GM12878 (cell line): ENCODE measurements at regions not wholly inside any gene's neighbourhood (a gene's known extent, or its start where the extent isn't known, plus 50 kb on each side); places are given as distances from the start of the nearest gene placed in this dataset.
"Not testable (repeated sequence)": the region's sequence is repeated elsewhere in the genome, so short reads cannot be mapped to it uniquely, and the experiment has no call there.

Experiments used
- ATAC-seq: fragments of 200-7000 bp; cut with Tn5 transposase; 3 replicates; pipeline ENCODE4 v1.9.1; 2020; ENCODE audit warnings: mild to moderate bottlenecking, moderate library complexity
- BruUV-seq: library from RNA; stranded (reverse); fragments of 400-500 nt; replicated peaks from 2 replicates; lab custom pipeline; 2021; lab: Mats Ljungman, UMichigan
- CTCF ChIA-PET: fragments of 300-600 bp; sonication (Branson Sonifier 250); formaldehyde crosslinking; extraction: SDS; loops from one replicate; lab custom pipeline; 2021; ENCODE audit warnings: inconsistent platforms; lab: Yijun Ruan, JAX
- POLR2A ChIA-PET: fragments of 350-600 bp; formaldehyde crosslinking; extraction: SDS; loops from one replicate; lab custom pipeline; 2021; ENCODE audit warnings: inconsistent platforms; lab: Charles Lee
- RAD21 ChIA-PET: fragments of 300-600 bp; sonication (Branson Sonifier 250); formaldehyde crosslinking; loops from one replicate; lab custom pipeline; 2023; ENCODE audit warnings: antibody characterized with exemption; ENCODE audit not compliant: unreplicated experiment; lab: Charles Lee
- SMC1A ChIA-PET: fragments of 300-600 bp; sonication (Branson Sonifier 250); formaldehyde crosslinking; loops from one replicate; lab custom pipeline; 2023; ENCODE audit not compliant: unreplicated experiment, uncharacterized antibody; lab: Charles Lee
- DNase-seq: peaks from one replicate; pipeline ENCODE4 v3.0.0-alpha.2; 2011; ENCODE audit warnings: low read depth, low spot score
- FAIRE-seq: peaks from 3 replicates; lab custom pipeline; 2011; peaks lifted over from hg19 to GRCh38; lab: Jason Lieb, UNC
- H2AFZ ChIP-seq: 2 replicates; pipeline ENCODE4 v1.6.0; 2011; ENCODE audit warnings: low read depth, low read length, control low read depth; ENCODE audit not compliant: control insufficient read depth
- H3K27ac ChIP-seq: 2 replicates; pipeline ENCODE4 v1.5.1; 2011; ENCODE audit warnings: control low read depth; ENCODE audit not compliant: control insufficient read depth, insufficient read depth
- H3K27me3 ChIP-seq, 2 experiments: replicated peaks in 1 of 2; 2 replicates each; pipeline versions ENCODE4 v1.6.0 to v1.6.1; 2011; ENCODE audit warnings: low read length in 1 of 2; ENCODE audit not compliant: control insufficient read depth in 2 of 2, insufficient read depth in 2 of 2
- H3K36me3 ChIP-seq, 2 experiments: 2 replicates each; pipeline ENCODE4 v1.5.1; 2011; ENCODE audit warnings: low read length in 1 of 2; ENCODE audit not compliant: control insufficient read depth in 2 of 2, insufficient read depth in 2 of 2
- H3K4me1 ChIP-seq: 2 replicates; pipeline ENCODE4 v1.6.1; 2011; ENCODE audit warnings: mild to moderate bottlenecking, low read length, moderate library complexity, mixed read lengths; ENCODE audit not compliant: control insufficient read depth, insufficient read depth
- H3K4me2 ChIP-seq: 2 replicates; pipeline ENCODE4 v1.6.0; 2011; ENCODE audit warnings: control low read depth; ENCODE audit not compliant: control insufficient read depth, insufficient read depth
- H3K4me3 ChIP-seq: fragments of 200-600 bp; sonication (generic); 2 replicates; pipeline ENCODE4 v1.5.1; 2016
- H3K79me2 ChIP-seq: 2 replicates; pipeline ENCODE4 v1.6.0; 2011; ENCODE audit warnings: low read length; ENCODE audit not compliant: control insufficient read depth, insufficient read depth
- H3K9ac ChIP-seq: 2 replicates; pipeline ENCODE4 v1.8.0; 2011; ENCODE audit warnings: low read length, control low read depth, mixed read lengths; ENCODE audit not compliant: control insufficient read depth, insufficient read depth
- H3K9me3 ChIP-seq: replicated peaks from 3 replicates; pipeline ENCODE4 v1.5.1; 2011; ENCODE audit warnings: mild to moderate bottlenecking, low read length; ENCODE audit not compliant: control insufficient read depth, insufficient read depth
- H4K20me1 ChIP-seq: 2 replicates; pipeline ENCODE4 v1.6.0; 2011; ENCODE audit not compliant: control insufficient read depth, insufficient read depth
- ATF2 ChIP-seq: IDR thresholded peaks from 2 replicates; pipeline ENCODE4 v1.6.1; 2012; ENCODE audit warnings: low read length, inconsistent platforms
- CTCF ChIP-seq, 3 experiments: IDR thresholded peaks in 2 of 3; conservative IDR thresholded peaks in 1 of 3; 2 replicates each; pipeline ENCODE4 v1.5.1; 2011; ENCODE audit warnings: low read depth in 3 of 3, low read length in 3 of 3, mild to moderate bottlenecking in 3 of 3, control low read depth in 2 of 3, moderate library complexity in 2 of 3, inconsistent platforms in 1 of 3, mixed read lengths in 1 of 3; ENCODE audit not compliant: control insufficient read depth in 2 of 3, insufficient read depth in 1 of 3; ENCODE audit errors: extremely low read depth in 1 of 3
- IKZF2 ChIP-seq, 2 experiments: fragments of 450-650 bp; IDR thresholded peaks; 2 replicates each; pipeline ENCODE4 v1.6.1; 2017; ENCODE audit warnings: mild to moderate bottlenecking in 2 of 2, moderate library complexity in 2 of 2
- NR2C2 ChIP-seq: IDR thresholded peaks from 2 replicates; pipeline ENCODE4 v1.6.1; 2011; ENCODE audit warnings: borderline replicate concordance, low read depth; ENCODE audit not compliant: control insufficient read depth, insufficient read length
- SUZ12 ChIP-seq: fragments of 200-600 bp; sonication (generic); IDR thresholded peaks from one replicate; pipeline ENCODE4 v1.6.1; 2018; ENCODE audit warnings: antibody characterized with exemption, mild to moderate bottlenecking; ENCODE audit not compliant: unreplicated experiment
- ZNF24 ChIP-seq: fragments of 450-650 bp; IDR thresholded peaks from 2 replicates; pipeline ENCODE4 v1.6.1; 2017; ENCODE audit warnings: antibody characterized with exemption, mild to moderate bottlenecking
- WGBS: methylation state at CpG from one replicate; pipeline ENCODE4 v1.1.6; 2016; ENCODE audit warnings: low lambda C conversion rate; ENCODE audit not compliant: insufficient replicate concordance, insufficient coverage; ENCODE audit errors: missing lambda C conversion rate; 5-methylcytosine and 5-hydroxymethylcytosine counted together
- in situ Hi-C: fragments of 300-500 bp; cut with MboI; formaldehyde crosslinking; loops from 9 replicates; pipeline ENCODE4 v1.14.3; 2018; ENCODE audit warnings: mixed read lengths
- intact Hi-C: fragments of 100-400 bp; cut with micrococcal nuclease; formaldehyde crosslinking; loops from one replicate; pipeline ENCODE4 v1.14.2; 2022; ENCODE audit not compliant: unreplicated experiment

GRCh38 chr6:4218619-4219317 lies 83.4 kb upstream of the ECI2 start:
- BruUV-seq, POLR2A ChIA-PET, H3K4me2 ChIP-seq, ATAC-seq, H2AFZ ChIP-seq, CTCF ChIA-PET, DNase-seq, in situ Hi-C loops, H3K27ac ChIP-seq, FAIRE-seq, H3K36me3 ChIP-seq, H3K79me2 ChIP-seq, H3K9me3 ChIP-seq, H3K9ac ChIP-seq, H4K20me1 ChIP-seq, RAD21 ChIA-PET, H3K4me3 ChIP-seq, H3K27me3 ChIP-seq, H3K4me1 ChIP-seq: not testable (repeated sequence)
- WGBS = 67% methylated on average over 3 of the region's 3 CpGs
- intact Hi-C loops = loop anchor here (10.0 kb wide), 1 partner anchor 474 kb away; no protein-coding TSS in a partner anchor
- SMC1A ChIA-PET = interaction anchor here (0.7 kb wide), 1 partner anchor 177 kb away, joined by 3 read pairs; no protein-coding TSS in a partner anchor

- Histone ChIP-seq H3K79me2 (no peaks in the 10 kb centered on the region), H3K4me1 (no peaks in the 10 kb centered on the region), H3K27me3 (no peaks in the 10 kb centered on the region), H3K9me3 (peaks cover 5% of the 10 kb centered on the region; the same call in 1 of the 3 replicates), H3K36me3 (no peaks in the 10 kb centered on the region), H3K27ac (no peak overlapping the region), H2AFZ (no peak overlapping the region), H3K4me2 (no peak overlapping the region), H4K20me1 (no peaks in the 10 kb centered on the region), H3K9ac (no peak overlapping the region), H3K4me3 (no peak overlapping the region)
- DNase-seq = no peak
- in situ Hi-C loops (no loop called here), intact Hi-C loops (loop anchor here (10.0 kb wide), 1 partner anchor 468 kb away; no protein-coding TSS in a partner anchor)
- ChIA-PET CTCF (no interaction called here), RAD21 (no interaction called here), SMC1A (no interaction called here), POLR2A (no interaction called here)
- TF ChIP-seq ZNF24 (no peak), NR2C2 (no peak), IKZF2 (IDR thresholded peaks at IDR 0.05) (no peak), SUZ12 (no peak), ATF2 (no peak), CTCF (IDR thresholded peaks at IDR 0.05 in 2 of 3, conservative IDR thresholded peaks at IDR 0.05 in 1 of 3; ENCODE audit: control insufficient read depth in 2 of 3, extremely low read depth in 1 of 3, insufficient read depth in 1 of 3, low read depth in 3 of 3, low read length in 3 of 3) (no peak)
- 0% methylated on average over 1 of the region's 1 CpG for WGBS
- no TSS peak for BruUV-seq
- FAIRE-seq = no peak
- ATAC-seq = no peak
Observed at GRCh38 chr6:4212588-4212987, 77.2 kb upstream of the ECI2 start.
